ENCODE measurements at regions not wholly inside any gene's neighbourhood (a gene's known extent, or its start where the extent isn't known, plus 50 kb on each side); places are given as distances from the start of the nearest gene placed in this dataset.
A peak's percentile ranks its signal among the peaks of the same experiment; 100 is the strongest.

DNA sequence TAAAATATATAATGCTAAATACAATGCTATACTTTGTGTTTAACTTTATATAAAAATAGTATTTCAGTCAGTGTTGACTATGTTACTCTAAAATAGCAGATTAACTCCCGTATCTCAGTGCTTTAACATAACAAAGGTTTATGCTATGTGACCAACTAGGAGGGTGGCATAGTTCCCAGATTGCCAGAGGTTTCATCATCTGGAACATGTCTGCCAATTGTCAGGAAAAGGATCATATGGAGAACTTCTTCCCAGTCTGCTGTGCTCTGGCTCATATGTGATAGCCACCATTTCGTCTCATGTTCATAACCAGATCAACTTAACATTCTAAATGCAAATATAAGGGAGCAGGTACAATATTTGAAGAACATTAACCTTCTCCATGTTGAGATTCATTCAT is 720.2 kb downstream of the MCTP2 start:
- Histone ChIP-seq H3K79me2 (ENCODE audit: control insufficient read depth in 1 of 2, insufficient read depth in 2 of 2, low read length in 2 of 2) (no peaks in the 10 kb centered on the region), H3K23ac (ENCODE audit: insufficient read length) (no peak overlapping the region), H3K27ac (ENCODE audit: low read depth, low read length) (no peak overlapping the region), H4K8ac (ENCODE audit: extremely low read depth, insufficient read depth, low read length) (no peak overlapping the region), H3K36me3 (ENCODE audit: control insufficient read depth in 2 of 4, insufficient read depth in 4 of 4, low read length in 3 of 4) (no peaks in the 10 kb centered on the region), H4K20me1 (replicated peaks in 1 of 2; ENCODE audit: control insufficient read depth in 1 of 2, insufficient read depth in 2 of 2, low read length in 2 of 2) (no peaks in the 10 kb centered on the region), H3K9ac (replicated peaks in 1 of 4; ENCODE audit: extremely low read depth in 1 of 4, low read depth in 3 of 4, low read length in 3 of 4) (no peak overlapping the region), H3K79me1 (ENCODE audit: low read depth, low read length) (no peaks in the 10 kb centered on the region), H3K4me2 (ENCODE audit: insufficient read depth in 1 of 2, low read depth in 2 of 2, low read length in 2 of 2) (no peak overlapping the region), H3K14ac (ENCODE audit: insufficient read length) (no peak overlapping the region), H3K4me1 (replicated peaks in 1 of 4; ENCODE audit: control insufficient read depth in 3 of 4, insufficient read depth in 4 of 4, low read length in 3 of 4) (no peaks in the 10 kb centered on the region), H3K9me3 (ENCODE audit: insufficient read depth in 2 of 2, low read depth in 1 of 2, low read length in 1 of 2) (no peaks in the 10 kb centered on the region), H2AFZ (ENCODE audit: low read length) (peak overlapping the region; percentile 93), H3K18ac (ENCODE audit: extremely low read depth, low read length) (no peak overlapping the region), H2BK120ac (replicated peaks; ENCODE audit: low read depth, low read length) (no peak overlapping the region), H2BK20ac (ENCODE audit: low read length) (no peak overlapping the region), H4K91ac (replicated peaks; ENCODE audit: insufficient read length, low read length) (no peak overlapping the region), H3K56ac (replicated peaks; ENCODE audit: insufficient read length, low read depth, low read length) (no peak overlapping the region), H4K5ac (ENCODE audit: insufficient read length, low read depth, low read length) (no peak overlapping the region), H2AK5ac (ENCODE audit: low read depth, low read length) (no peak overlapping the region), H2BK12ac (ENCODE audit: low read depth, low read length) (no peak overlapping the region), H3K4me3 (ENCODE audit: extremely low read depth in 1 of 4, insufficient read depth in 2 of 4, low read depth in 3 of 4, low read length in 4 of 4) (no peak overlapping the region), H3K27me3 (replicated peaks in 1 of 4; ENCODE audit: control insufficient read depth in 3 of 4, extremely low read depth in 1 of 4, insufficient read depth in 3 of 4, low read length in 3 of 4) (no peaks in the 10 kb centered on the region), H2BK15ac (ENCODE audit: low read length) (no peak overlapping the region), H3K4ac (replicated peaks; ENCODE audit: insufficient read length, low read depth, low read length) (no peak overlapping the region), H2BK5ac (ENCODE audit: low read depth, low read length) (no peak overlapping the region), H3K23me2 (ENCODE audit: low read depth, low read length) (no peaks in the 10 kb centered on the region; the same call in 1 of the 2 replicates)
- ChIA-PET POLR2A (ENCODE audit: partially characterized antibody) (no interaction called here), CTCF (ENCODE audit: partially characterized antibody) (interaction anchor here (1.3 kb wide), 1 partner anchor 246 kb away, joined by 3 read pairs; no protein-coding TSS in a partner anchor)
- FAIRE-seq (no peak), DNase-seq (ENCODE audit: low read depth in 1 of 2, low spot score in 2 of 2) (no peak)
- WGBS, 2 experiments (ENCODE audit: extremely low coverage in 1 of 2, insufficient coverage in 1 of 2, insufficient read length in 1 of 2, insufficient replicate concordance in 2 of 2, low coverage in 1 of 2, low lambda C conversion rate in 2 of 2, missing lambda C conversion rate in 1 of 2): 93% methylated on average over 2 of the region's 2 CpGs; no CpG with 5 or more reads in 1 of the 2 experiments
- TF ChIP-seq POLR2AphosphoS5 (IDR thresholded peaks at IDR 0.05; ENCODE audit: low read depth, low read length): no peak
- TF ChIP-seq CEBPB (IDR thresholded peaks at IDR 0.05; ENCODE audit: low read depth, low read length): peak; percentile 29; the same call in 1 of the 2 replicates

Measured in H1 (cell line).